Ureter (tissue), 1 donor: ENCODE measurements at regions not wholly inside any gene's neighbourhood (a gene's known extent, or its start where the extent isn't known, plus 50 kb on each side); places are given as distances from the start of the nearest gene placed in this dataset.
"Not testable (repeated sequence)": the region's sequence is repeated elsewhere in the genome, so short reads cannot be mapped to it uniquely, and the experiment has no call there.

Experiments
- DNase-seq: peaks from one replicate; pipeline ENCODE4 v3.0.0-alpha.2; 2020; ENCODE audit warnings: low spot score
- donor health status: DM: yes; HTN: yes; CAD: no.

GRCh38 chr1:228611707-228612106, 123.6 kb upstream of the RHOU start:
- not testable (repeated sequence) for DNase-seq

- DNase-seq, result not testable (repeated sequence)
Observed at GRCh38 chr1:228622002-228622716, 113.1 kb upstream of the RHOU start.

- not testable (repeated sequence) for DNase-seq
Observed at GRCh38 chr1:228626481-228626880, 108.8 kb upstream of the RHOU start.

GRCh38 chr1:228632858-228633257, 102.4 kb upstream of the RHOU start:
- peak; percentile 48 for DNase-seq

GRCh38 chr1:228635304-228635703, 100.0 kb upstream of the RHOU start:
- peak; percentile 84 for DNase-seq

GRCh38 chr1:228637529-228637928, 97.8 kb upstream of the RHOU start:
- not testable (repeated sequence) for DNase-seq

- DNase-seq, result peak; percentile 49
Observed at GRCh38 chr1:228646717-228647522, 88.4 kb upstream of the RHOU start.

GRCh38 chr1:228647523-228648444, 87.5 kb upstream of the RHOU start:
- peak; percentile 67 for DNase-seq

GRCh38 chr1:228648647-228649383, 86.5 kb upstream of the RHOU start:
- no peak for DNase-seq

GRCh38 chr1:228650141-228650540, 85.1 kb upstream of the RHOU start:
- no peak for DNase-seq

GRCh38 chr1:228650946-228651345, 84.3 kb upstream of the RHOU start:
- no peak for DNase-seq

- no peak for DNase-seq
Observed at GRCh38 chr1:228652116-228652515, 83.2 kb upstream of the RHOU start.

- not testable (repeated sequence) for DNase-seq
Observed at GRCh38 chr1:228653057-228653456, 82.2 kb upstream of the RHOU start.

- no peak for DNase-seq
Observed at GRCh38 chr1:228653748-228654147, 81.5 kb upstream of the RHOU start.

GRCh38 chr1:228655796-228656394, 79.4 kb upstream of the RHOU start:
- no peak for DNase-seq

- not testable (repeated sequence) for DNase-seq
Observed at GRCh38 chr1:228662007-228662689, 73.1 kb upstream of the RHOU start.

GRCh38 chr1:228664399-228664914, 70.8 kb upstream of the RHOU start:
- peak; percentile 82 for DNase-seq

- no peak for DNase-seq
Observed at GRCh38 chr1:228666686-228667623, 68.3 kb upstream of the RHOU start.
